GM23248 (cell line): ENCODE measurements at regions not wholly inside any gene's neighbourhood (a gene's known extent, or its start where the extent isn't known, plus 50 kb on each side); places are given as distances from the start of the nearest gene placed in this dataset.

Experiments
- DNase-seq: peaks from one replicate; pipeline ENCODE4 v3.0.0-alpha.2; 2015
- H2AFZ ChIP-seq: fragments of 200-600 bp; sonication (generic); 2 replicates; pipeline ENCODE4 v1.6.1; 2016; ENCODE audit warnings: antibody characterized with exemption
- H3F3A ChIP-seq: fragments of 200-600 bp; sonication (generic); 2 replicates; pipeline ENCODE4 v1.6.1; 2016; ENCODE audit warnings: mild to moderate bottlenecking, antibody characterized with exemption, mixed run types; ENCODE audit not compliant: insufficient read depth
- H3K27ac ChIP-seq: fragments of 200-600 bp; sonication (generic); 2 replicates; pipeline ENCODE4 v1.5.1; 2016; ENCODE audit warnings: mild to moderate bottlenecking
- H3K27me3 ChIP-seq: fragments of 200-600 bp; sonication (generic); replicated peaks from 2 replicates; pipeline ENCODE4 v1.6.1; 2016; ENCODE audit warnings: mild to moderate bottlenecking; ENCODE audit not compliant: insufficient read depth
- H3K36me3 ChIP-seq: fragments of 200-600 bp; sonication (generic); 2 replicates; pipeline ENCODE4 v1.6.1; 2016; ENCODE audit warnings: low read depth, mild to moderate bottlenecking
- H3K4me1 ChIP-seq: fragments of 200-600 bp; sonication (generic); 2 replicates; pipeline ENCODE4 v1.6.1; 2016; ENCODE audit warnings: mild to moderate bottlenecking; ENCODE audit not compliant: insufficient read depth
- H3K4me2 ChIP-seq: fragments of 200-600 bp; sonication (generic); one replicate; pipeline ENCODE4 v1.6.1; 2016; ENCODE audit warnings: mild to moderate bottlenecking; ENCODE audit not compliant: unreplicated experiment
- H3K4me3 ChIP-seq: fragments of 200-600 bp; sonication (generic); 2 replicates; pipeline ENCODE4 v1.5.1; 2016; ENCODE audit warnings: mild to moderate bottlenecking
- H3K79me2 ChIP-seq: fragments of 200-600 bp; sonication (generic); 2 replicates; pipeline ENCODE4 v1.6.1; 2016; ENCODE audit warnings: mild to moderate bottlenecking; ENCODE audit not compliant: insufficient read depth
- H3K9ac ChIP-seq: fragments of 200-600 bp; sonication (generic); 2 replicates; pipeline ENCODE4 v1.6.1; 2016; ENCODE audit warnings: mild to moderate bottlenecking
- H3K9me2 ChIP-seq: fragments of 200-600 bp; sonication (generic); 2 replicates; pipeline ENCODE4 v1.6.1; 2016; ENCODE audit warnings: mixed run types, mild to moderate bottlenecking, moderate library complexity; ENCODE audit not compliant: insufficient read depth
- H3K9me3 ChIP-seq: fragments of 200-600 bp; sonication (generic); one replicate; pipeline ENCODE4 v1.6.1; 2017; ENCODE audit warnings: low read depth
- H4K20me1 ChIP-seq: fragments of 200-600 bp; sonication (generic); 2 replicates; pipeline ENCODE4 v1.6.0; 2016; ENCODE audit not compliant: insufficient read depth
- EZH2 ChIP-seq: fragments of 200-600 bp; sonication (generic); IDR thresholded peaks from 2 replicates; pipeline ENCODE4 v1.6.1; 2018; ENCODE audit warnings: antibody characterized with exemption, mild to moderate bottlenecking; ENCODE audit not compliant: insufficient read depth, poor library complexity, severe bottlenecking
- EZH2phosphoT487 ChIP-seq: fragments of 200-600 bp; sonication (generic); IDR thresholded peaks from 2 replicates; pipeline ENCODE4 v1.6.1; 2018; ENCODE audit warnings: antibody characterized with exemption, moderate library complexity, mild to moderate bottlenecking, low read depth; ENCODE audit not compliant: insufficient read depth
- WGBS, 2 experiments: methylation state at CpG; one replicate each; pipeline ENCODE4 v1.1.6; 2015 to 2017; ENCODE audit warnings: low lambda C conversion rate in 2 of 2, low coverage in 1 of 2; ENCODE audit errors: missing lambda C conversion rate in 2 of 2; 5-methylcytosine and 5-hydroxymethylcytosine counted together
- in situ Hi-C: fragments of 300-500 bp; cut with MboI; formaldehyde crosslinking; loops from 2 replicates; pipeline ENCODE4 v1.15.0; 2020

DNA sequence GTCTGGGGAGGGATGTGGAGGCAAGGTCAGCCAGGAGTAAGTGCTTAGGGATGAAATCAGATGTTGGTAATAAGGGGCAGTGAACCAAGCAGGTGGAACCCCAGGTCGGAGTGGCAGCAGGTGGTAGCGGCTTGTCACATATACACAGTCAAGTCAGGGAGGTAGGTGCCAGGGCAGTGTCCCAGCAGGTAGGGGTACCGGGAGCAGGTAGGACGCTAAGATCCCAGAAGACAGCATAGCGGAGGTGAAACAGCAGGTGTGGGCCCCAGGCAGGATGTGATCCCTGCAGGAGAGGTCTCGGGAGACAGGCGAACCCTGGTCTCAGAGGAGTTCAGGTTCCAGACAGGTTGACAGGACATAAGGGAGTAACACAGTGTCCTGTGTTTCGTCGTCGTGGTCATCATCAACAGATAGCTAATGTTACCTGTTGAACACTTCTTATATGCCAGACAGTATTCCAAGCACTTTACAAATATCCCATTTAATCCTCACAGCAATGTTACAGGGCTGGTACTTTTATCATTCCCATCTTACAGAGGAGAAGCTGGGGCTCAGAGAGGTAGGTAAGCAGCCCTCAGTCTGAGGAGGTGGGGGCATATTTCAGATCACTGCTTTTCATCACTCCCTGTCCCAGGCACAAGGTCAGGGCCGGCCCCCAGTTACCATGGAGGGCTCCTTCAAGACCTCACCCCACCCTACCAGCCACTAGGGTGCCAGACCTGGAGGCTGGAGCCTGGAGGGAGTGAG is 241.6 kb downstream of the UACA start:
- DNase-seq: no peak
- H3K9me2 ChIP-seq: no peaks in the 10 kb centered on the region
- in situ Hi-C loops: no loop called here

DNA sequence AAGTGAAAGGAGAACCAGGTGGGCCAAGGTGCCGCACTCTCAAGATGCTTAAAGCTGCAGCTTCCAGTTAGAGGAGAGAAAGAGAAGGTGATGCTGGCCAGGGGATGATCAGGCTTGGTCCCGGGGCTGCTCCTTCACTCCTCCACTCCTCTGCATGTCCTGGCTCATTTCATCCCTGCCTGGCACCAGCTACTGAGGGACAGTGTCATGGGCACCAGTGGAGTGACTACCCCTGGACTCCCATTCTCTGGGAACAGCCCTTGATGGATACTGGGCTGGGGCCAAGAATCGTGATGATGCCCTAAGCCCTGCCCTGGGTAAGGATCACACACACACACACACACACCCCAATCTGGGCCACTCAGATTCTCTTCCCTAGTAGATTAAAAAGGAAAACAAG is 243.7 kb downstream of the UACA start:
- Histone ChIP-seq H3K9ac (no peak overlapping the region), H3K4me1 (no peaks in the 10 kb centered on the region), H3K27me3 (peaks cover 34% of the 10 kb centered on the region), H3K79me2 (no peaks in the 10 kb centered on the region), H3K36me3 (no peaks in the 10 kb centered on the region), H3F3A (no peaks in the 10 kb centered on the region), H3K27ac (no peak overlapping the region), H3K9me2 (no peaks in the 10 kb centered on the region), H3K9me3 (no peaks in the 10 kb centered on the region), H3K4me2 (no peak overlapping the region), H4K20me1 (no peaks in the 10 kb centered on the region), H3K4me3 (no peak overlapping the region), H2AFZ (no peak overlapping the region)
- WGBS, 2 experiments: 54 to 68% methylated on average over 2 to 3 of the region's 3 CpGs
- no peak for DNase-seq
- TF ChIP-seq EZH2 (no peak), EZH2phosphoT487 (no peak)
- in situ Hi-C loops: no loop called here

More for the DNA sequence above, 241.6 kb downstream of the UACA start:
- H3K4me3 ChIP-seq: no peak overlapping the region
- H3K27ac ChIP-seq: no peak overlapping the region
- peaks cover 7% of the 10 kb centered on the region for H3F3A ChIP-seq
- H3K79me2 ChIP-seq: no peaks in the 10 kb centered on the region
- TF ChIP-seq EZH2phosphoT487 (no peak), EZH2 (no peak)
- WGBS, 2 experiments: 80% methylated on average over 11 of the region's 11 CpGs
- H4K20me1 ChIP-seq: no peaks in the 10 kb centered on the region
- no peaks in the 10 kb centered on the region for H3K36me3 ChIP-seq
- no peak overlapping the region for H3K9ac ChIP-seq
- H3K4me2 ChIP-seq: no peak overlapping the region
- H3K4me1 ChIP-seq: peaks cover 7% of the 10 kb centered on the region
- no peak overlapping the region for H2AFZ ChIP-seq
- no peaks in the 10 kb centered on the region for H3K9me3 ChIP-seq
- H3K27me3 ChIP-seq: peaks cover 40% of the 10 kb centered on the region

DNA sequence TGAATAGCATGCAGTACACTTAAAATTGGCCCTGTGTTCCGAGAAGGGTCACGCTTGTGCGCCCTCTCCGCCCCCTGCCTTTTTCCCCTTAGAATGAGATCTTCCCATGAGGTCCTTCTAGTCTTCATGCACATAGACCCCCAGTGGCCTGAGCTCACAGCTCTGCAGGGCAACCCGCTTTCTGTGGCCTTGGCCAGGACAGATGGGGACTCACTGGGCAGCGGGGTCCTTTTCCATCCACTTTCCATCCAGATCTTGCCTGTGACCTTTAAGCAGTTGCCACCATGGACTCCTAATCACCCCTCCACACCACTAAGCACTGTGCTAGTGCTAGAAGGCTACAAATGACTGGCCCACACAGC is 244.4 kb downstream of the UACA start:
- no peaks in the 10 kb centered on the region for H3F3A ChIP-seq
- H4K20me1 ChIP-seq: no peaks in the 10 kb centered on the region
- 94 to 96% methylated on average over 6 of the region's 6 CpGs for WGBS, 2 experiments
- DNase-seq: no peak
- H3K27me3 ChIP-seq: peaks cover 34% of the 10 kb centered on the region
- H3K9me2 ChIP-seq: no peaks in the 10 kb centered on the region
- H3K36me3 ChIP-seq: no peaks in the 10 kb centered on the region
- no peaks in the 10 kb centered on the region for H3K4me1 ChIP-seq
- no peak overlapping the region for H3K4me3 ChIP-seq
- no peak overlapping the region for H3K27ac ChIP-seq
- no peak overlapping the region for H3K4me2 ChIP-seq
- in situ Hi-C loops: no loop called here
- no peak for TF ChIP-seq EZH2phosphoT487
- no peak for TF ChIP-seq EZH2
- H3K9ac ChIP-seq: no peak overlapping the region
- no peaks in the 10 kb centered on the region for H3K79me2 ChIP-seq
- H3K9me3 ChIP-seq: no peaks in the 10 kb centered on the region
- H2AFZ ChIP-seq: no peak overlapping the region

DNA sequence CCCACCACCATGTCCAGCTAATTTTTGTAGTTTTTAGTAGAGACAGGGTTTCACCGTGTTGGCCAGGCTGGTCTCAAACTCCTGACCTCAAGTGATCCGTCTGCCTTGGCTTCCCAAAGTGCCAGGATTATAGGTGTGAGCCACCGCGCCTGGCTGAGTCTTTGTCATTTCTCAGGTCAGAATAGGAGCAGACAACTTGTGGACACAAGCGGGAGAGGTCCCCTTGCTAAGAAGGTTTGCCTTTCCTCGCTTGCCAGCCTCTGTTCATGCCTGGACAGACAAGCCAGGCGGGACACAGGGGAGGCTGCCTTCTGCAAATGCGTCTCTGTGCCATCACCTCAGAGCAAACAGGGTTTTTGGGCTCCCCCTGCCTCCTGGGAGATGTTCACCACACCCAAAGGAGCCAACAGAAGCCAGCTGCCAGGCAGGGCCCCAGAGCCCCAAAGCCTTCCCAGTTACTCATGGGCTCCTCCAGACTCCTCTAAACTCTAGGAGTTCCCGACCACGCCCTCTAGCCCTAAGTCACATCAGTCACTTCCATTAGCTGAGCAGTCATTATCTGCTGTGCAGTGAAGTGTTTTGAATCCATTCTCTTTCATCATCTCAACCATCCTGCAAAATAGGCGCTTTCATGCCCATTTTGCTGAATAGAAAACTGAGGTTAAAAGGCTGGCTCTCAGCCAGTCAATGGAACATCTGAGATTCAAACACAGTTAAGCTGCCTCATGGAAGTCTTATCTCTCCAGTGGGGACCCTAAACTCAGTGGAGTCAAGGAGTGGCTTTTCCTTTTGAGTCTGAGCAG is 245.0 kb downstream of the UACA start:
- H2AFZ ChIP-seq: no peak overlapping the region
- H4K20me1 ChIP-seq: no peaks in the 10 kb centered on the region
- in situ Hi-C loops: no loop called here
- no peaks in the 10 kb centered on the region for H3K79me2 ChIP-seq
- peak; percentile 26 for DNase-seq
- no peaks in the 10 kb centered on the region for H3F3A ChIP-seq
- H3K4me1 ChIP-seq: no peaks in the 10 kb centered on the region
- TF ChIP-seq EZH2phosphoT487 (no peak), EZH2 (no peak)
- H3K27me3 ChIP-seq: peaks cover 34% of the 10 kb centered on the region
- no peak overlapping the region for H3K9ac ChIP-seq
- WGBS, 2 experiments: 79 to 83% methylated on average over 11 of the region's 11 CpGs
- no peaks in the 10 kb centered on the region for H3K36me3 ChIP-seq
- H3K4me3 ChIP-seq: no peak overlapping the region
- no peaks in the 10 kb centered on the region for H3K9me3 ChIP-seq
- no peak overlapping the region for H3K27ac ChIP-seq
- H3K9me2 ChIP-seq: no peaks in the 10 kb centered on the region
- no peak overlapping the region for H3K4me2 ChIP-seq
